ENCODE measurements at regions not wholly inside any gene's neighbourhood (a gene's known extent, or its start where the extent isn't known, plus 50 kb on each side); places are given as distances from the start of the nearest gene placed in this dataset.

GRCh38 chr14:50023671-50024490, 92.5 kb downstream of the VCPKMT start:
- no peak for DNase-seq (ENCODE audit: low read depth in 1 of 2, low spot score in 2 of 2)
- TF ChIP-seq PHF8 (conservative IDR thresholded peaks at IDR 0.05; ENCODE audit: low read depth, low read length), result no peak
- no peak for TF ChIP-seq CTCF (IDR thresholded peaks at IDR 0.05; ENCODE audit: control extremely low read depth in 1 of 3, insufficient read depth in 1 of 3, low read depth in 1 of 3, low read length in 3 of 3)
- no peak for TF ChIP-seq NANOG (IDR thresholded peaks at IDR 0.05; ENCODE audit: insufficient read depth, low read depth, low read length, poor library complexity, severe bottlenecking)
- TF ChIP-seq GABPA (IDR thresholded peaks at IDR 0.05; ENCODE audit: borderline replicate concordance, insufficient read depth, low read length), result no peak
- TF ChIP-seq POLR2AphosphoS5 (IDR thresholded peaks at IDR 0.05; ENCODE audit: low read depth, low read length), result no peak
- no peak for TF ChIP-seq SP4 (IDR thresholded peaks at IDR 0.05; ENCODE audit: low read length)
- no peak for TF ChIP-seq ASH2L (IDR thresholded peaks at IDR 0.05; ENCODE audit: low read length)
- Histone ChIP-seq H2AK5ac (ENCODE audit: low read depth, low read length) (no peak overlapping the region), H4K5ac (ENCODE audit: insufficient read length, low read depth, low read length) (no peak overlapping the region), H3K56ac (replicated peaks; ENCODE audit: insufficient read length, low read depth, low read length) (no peak overlapping the region), H3K4me2 (ENCODE audit: insufficient read depth in 1 of 2, low read depth in 2 of 2, low read length in 2 of 2) (no peak overlapping the region), H2BK5ac (ENCODE audit: low read depth, low read length) (no peak overlapping the region), H3K23me2 (ENCODE audit: low read depth, low read length) (no peaks in the 10 kb centered on the region; the same call in 1 of the 2 replicates), H3K27me3 (replicated peaks in 1 of 4; ENCODE audit: control insufficient read depth in 3 of 4, extremely low read depth in 1 of 4, insufficient read depth in 3 of 4, low read length in 3 of 4) (no peaks in the 10 kb centered on the region; a peak in 1 of 7 replicates), H3K27ac (ENCODE audit: low read depth, low read length) (no peak overlapping the region), H3K36me3 (ENCODE audit: control insufficient read depth in 2 of 4, insufficient read depth in 4 of 4, low read length in 3 of 4) (no peaks in the 10 kb centered on the region), H3K79me2 (ENCODE audit: control insufficient read depth in 1 of 2, insufficient read depth in 2 of 2, low read length in 2 of 2) (no peaks in the 10 kb centered on the region), H3K23ac (ENCODE audit: insufficient read length) (no peak overlapping the region), H3K9me3 (ENCODE audit: insufficient read depth in 2 of 2, low read depth in 1 of 2, low read length in 1 of 2) (peaks cover 3 to 4% of the 10 kb centered on the region in 2 experiments; a peak in 2 of 4 replicates), H2BK20ac (ENCODE audit: low read length) (no peak overlapping the region), H4K20me1 (replicated peaks in 1 of 2; ENCODE audit: control insufficient read depth in 1 of 2, insufficient read depth in 2 of 2, low read length in 2 of 2) (no peaks in the 10 kb centered on the region), H2BK12ac (ENCODE audit: low read depth, low read length) (no peak overlapping the region), H3K9ac (replicated peaks in 1 of 4; ENCODE audit: extremely low read depth in 1 of 4, low read depth in 3 of 4, low read length in 3 of 4) (no peak overlapping the region), H4K8ac (ENCODE audit: extremely low read depth, insufficient read depth, low read length) (no peak overlapping the region), H3K4ac (replicated peaks; ENCODE audit: insufficient read length, low read depth, low read length) (no peak overlapping the region), H3K4me3 (ENCODE audit: extremely low read depth in 1 of 4, insufficient read depth in 2 of 4, low read depth in 3 of 4, low read length in 4 of 4) (no peak overlapping the region), H4K91ac (replicated peaks; ENCODE audit: insufficient read length, low read length) (no peak overlapping the region), H2AFZ (ENCODE audit: low read length) (no peak overlapping the region), H3K4me1 (replicated peaks in 1 of 4; ENCODE audit: control insufficient read depth in 3 of 4, insufficient read depth in 4 of 4, low read length in 3 of 4) (no peaks in the 10 kb centered on the region), H2BK15ac (ENCODE audit: low read length) (no peak overlapping the region), H3K79me1 (ENCODE audit: low read depth, low read length) (no peaks in the 10 kb centered on the region), H3K14ac (ENCODE audit: insufficient read length) (no peak overlapping the region), H3K18ac (ENCODE audit: extremely low read depth, low read length) (no peak overlapping the region), H2BK120ac (replicated peaks; ENCODE audit: low read depth, low read length) (no peak overlapping the region)
- POLR2A ChIA-PET (ENCODE audit: partially characterized antibody), result interaction anchor here (0.6 kb wide), 1 partner anchor 14 kb away, joined by 3 read pairs; no protein-coding TSS in a partner anchor
- WGBS, 2 experiments (ENCODE audit: extremely low coverage in 1 of 2, insufficient coverage in 1 of 2, insufficient read length in 1 of 2, insufficient replicate concordance in 2 of 2, low coverage in 1 of 2, low lambda C conversion rate in 2 of 2, missing lambda C conversion rate in 1 of 2), result 86% methylated on average over 8 of the region's 8 CpGs; no CpG with 5 or more reads in 1 of the 2 experiments
- CTCF ChIA-PET (ENCODE audit: partially characterized antibody), result interaction anchor here (1.4 to 2.4 kb wide), 4 partner anchors 14 to 158 kb away, joined by 3 to 7 read pairs (median 4); no protein-coding TSS in a partner anchor
- no peak for FAIRE-seq

Data from H1 (cell line).